ENCODE measurements at regions not wholly inside any gene's neighbourhood (a gene's known extent, or its start where the extent isn't known, plus 50 kb on each side); places are given as distances from the start of the nearest gene placed in this dataset.

GRCh38 chr2:237164474-237165042 is 78.9 kb downstream of the COPS8 start:
- TF ChIP-seq CTCF (IDR thresholded peaks at IDR 0.05) (no peak), EP300 (IDR thresholded peaks at IDR 0.05) (no peak), POLR2A (IDR thresholded peaks at IDR 0.05) (no peak)

Measured in ovary (tissue), 3 donors.